Kidney glomerular epithelial cell (primary cell): ENCODE measurements at regions not wholly inside any gene's neighbourhood (a gene's known extent, or its start where the extent isn't known, plus 50 kb on each side); places are given as distances from the start of the nearest gene placed in this dataset.

Source experiments
- DNase-seq: peaks from one replicate; lab custom pipeline; 2025; lab: John Stamatoyannopoulos, UW

GRCh38 chr13:40384976-40385857, 281.2 kb downstream of the FOXO1 start:
- DNase-seq = no peak

DNA sequence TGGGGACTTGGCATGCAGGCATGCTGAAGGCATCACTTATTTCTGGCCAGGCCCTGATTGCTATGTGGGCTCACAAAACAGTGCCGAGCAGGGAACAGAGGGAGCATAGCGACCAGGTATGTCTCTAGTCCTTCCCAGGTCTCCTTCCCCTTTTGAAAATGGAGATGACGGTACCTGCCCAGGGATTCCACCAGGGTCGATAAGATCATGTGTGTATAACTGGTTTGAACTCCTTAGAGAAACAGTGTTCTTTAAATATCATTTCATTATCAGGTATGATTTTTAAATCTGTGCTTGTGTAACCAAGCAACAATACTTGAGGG, 280.6 kb downstream of the FOXO1 start:
- DNase-seq = no peak

DNA sequence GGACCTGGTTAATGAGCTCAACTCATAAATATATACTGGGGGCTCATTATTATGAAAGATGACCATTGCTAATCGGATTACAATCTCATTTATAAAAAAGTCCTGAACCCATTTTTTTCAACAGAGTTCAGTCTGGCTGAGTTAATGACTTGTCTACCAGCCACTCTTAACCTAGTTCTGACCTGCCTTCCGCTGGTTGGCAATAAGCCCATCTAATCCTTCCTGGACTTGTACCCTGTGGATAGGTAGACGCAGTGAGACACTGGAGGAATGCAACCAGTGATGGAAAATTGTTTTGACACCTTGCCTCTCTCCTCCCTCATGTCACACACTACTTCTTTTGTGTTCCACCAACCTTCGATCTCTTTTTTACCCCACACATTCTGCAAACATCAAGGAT, 279.9 kb downstream of the FOXO1 start:
- DNase-seq = no peak

GRCh38 chr13:40387775-40388174, 278.7 kb downstream of the FOXO1 start:
- DNase-seq = no peak

DNA sequence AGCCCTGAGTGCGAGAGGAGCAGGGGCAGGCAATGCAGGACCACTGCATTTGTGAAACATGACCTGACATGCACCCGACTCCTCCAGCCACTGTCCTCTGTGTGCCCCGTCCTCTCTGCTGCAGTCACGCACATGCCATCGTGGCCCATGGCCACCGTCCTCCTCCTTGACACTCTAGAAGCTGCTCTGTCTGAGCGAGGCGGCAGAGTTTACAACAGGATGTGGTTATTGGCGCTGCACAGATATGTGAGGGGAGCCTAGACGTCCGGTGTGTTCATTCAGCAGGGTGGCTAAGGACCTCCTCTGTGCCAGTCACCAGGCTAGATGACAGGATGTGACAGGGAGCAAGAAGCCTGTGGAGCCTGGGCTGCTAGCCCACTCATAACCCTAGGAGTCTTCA, 277.8 kb downstream of the FOXO1 start:
- DNase-seq = no peak

GRCh38 chr13:40389081-40389641, 277.3 kb downstream of the FOXO1 start:
- DNase-seq = no peak

- DNase-seq = no peak
These were observed 276.0 kb downstream of the FOXO1 start for GRCh38 chr13:40390401-40390916.

- no peak for DNase-seq
These were observed 274.7 kb downstream of the FOXO1 start for GRCh38 chr13:40391788-40392187.

GRCh38 chr13:40394304-40394985, 272.0 kb downstream of the FOXO1 start:
- no peak for DNase-seq

GRCh38 chr13:40398065-40398464, 268.4 kb downstream of the FOXO1 start:
- no peak for DNase-seq

GRCh38 chr13:40399756-40400155, 266.7 kb downstream of the FOXO1 start:
- no peak for DNase-seq

GRCh38 chr13:40401911-40402776, 264.3 kb downstream of the FOXO1 start:
- DNase-seq = peak; percentile 97

- DNase-seq = peak; percentile 71
These were observed 263.5 kb downstream of the FOXO1 start for GRCh38 chr13:40402931-40403431.

DNA sequence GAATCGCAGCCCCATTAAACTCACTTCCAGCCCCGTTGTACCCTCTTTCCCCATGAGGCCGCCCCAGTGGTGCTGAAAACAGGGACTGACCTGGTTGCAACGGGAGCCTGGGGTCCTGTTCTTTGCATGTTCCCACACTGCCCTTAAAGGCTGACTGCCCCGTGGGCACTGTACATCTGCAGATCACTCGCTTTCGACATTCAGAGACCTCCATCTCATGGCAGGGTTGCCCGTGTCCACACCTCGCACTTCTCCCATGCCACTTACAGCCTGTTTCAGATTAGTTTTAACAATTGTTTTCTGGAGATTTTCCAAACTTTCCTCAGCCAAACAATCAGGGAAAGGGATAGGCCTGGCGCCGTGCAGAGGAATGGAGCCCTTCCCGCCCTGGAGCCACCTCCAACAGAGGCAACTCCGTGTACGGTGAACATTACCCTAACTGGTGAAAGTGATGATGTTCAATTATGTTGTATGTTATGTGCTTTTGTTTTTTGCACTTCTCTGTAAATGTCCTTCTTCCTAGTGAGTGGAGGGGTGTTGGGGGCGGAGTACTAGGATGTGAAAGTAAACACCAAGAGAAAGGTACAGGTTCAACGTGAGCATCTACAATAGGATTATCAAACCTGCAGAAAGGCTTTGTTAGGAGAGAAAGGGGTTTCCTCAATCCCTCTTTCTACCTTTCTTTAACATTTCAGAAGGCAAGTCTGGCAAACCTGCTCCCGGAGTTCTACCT, 262.8 kb downstream of the FOXO1 start:
- no peak for DNase-seq

DNA sequence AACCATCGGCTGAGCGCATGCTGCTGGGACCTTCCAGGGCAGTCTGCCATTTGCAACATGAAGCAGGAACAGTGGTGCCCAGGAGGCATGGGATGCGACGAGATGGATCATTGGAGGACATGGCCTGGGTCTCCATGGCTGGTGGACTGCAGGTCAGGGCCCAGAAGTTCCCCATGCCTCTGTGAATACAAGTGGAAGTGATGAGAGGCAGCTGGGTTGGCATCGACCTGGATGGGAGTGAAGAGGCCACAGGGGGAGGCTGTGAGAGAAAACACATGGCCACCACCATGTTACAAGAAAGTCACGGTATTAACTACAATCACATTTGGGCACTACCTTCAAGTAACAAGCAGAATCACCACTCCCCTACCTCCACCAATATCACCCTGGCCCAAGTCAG, 262.0 kb downstream of the FOXO1 start:
- DNase-seq = no peak

DNA sequence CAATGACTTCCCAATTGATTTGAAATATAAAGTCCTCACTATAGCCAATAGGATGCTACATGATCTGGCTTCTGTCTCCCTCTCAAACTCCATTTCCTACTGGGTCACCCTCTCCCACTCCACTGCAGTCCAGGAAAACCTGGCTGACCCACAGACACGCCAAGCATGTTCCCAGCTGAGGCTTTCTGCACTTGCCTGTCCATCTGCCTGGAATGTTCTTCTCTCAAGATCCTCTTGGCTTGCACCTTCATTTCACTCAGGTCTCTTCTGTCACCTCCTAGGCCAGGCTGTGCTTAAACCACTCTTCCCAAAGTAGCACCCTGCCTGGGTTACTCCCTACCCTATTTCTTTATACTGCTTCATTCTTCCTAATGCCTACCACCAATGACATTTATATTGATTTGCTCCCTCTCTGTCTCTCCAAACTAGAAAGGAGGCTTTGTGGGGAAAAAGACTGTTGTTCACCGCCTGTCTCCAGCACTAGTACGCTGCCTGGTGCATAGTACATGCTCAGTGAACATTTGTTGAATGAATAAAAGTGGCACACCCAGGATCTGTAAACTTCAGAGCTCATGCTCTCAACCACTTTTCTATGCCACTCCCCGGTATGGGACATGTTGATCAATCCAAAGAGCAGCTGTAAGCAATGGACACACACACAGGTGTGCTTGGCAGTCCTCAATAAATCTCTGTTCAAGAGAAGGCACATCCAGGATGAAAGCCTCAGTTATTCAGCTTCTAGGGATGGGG, 261.3 kb downstream of the FOXO1 start:
- DNase-seq = no peak

- peak; percentile 34 for DNase-seq
These were observed 259.9 kb downstream of the FOXO1 start for GRCh38 chr13:40406405-40407120.

DNA sequence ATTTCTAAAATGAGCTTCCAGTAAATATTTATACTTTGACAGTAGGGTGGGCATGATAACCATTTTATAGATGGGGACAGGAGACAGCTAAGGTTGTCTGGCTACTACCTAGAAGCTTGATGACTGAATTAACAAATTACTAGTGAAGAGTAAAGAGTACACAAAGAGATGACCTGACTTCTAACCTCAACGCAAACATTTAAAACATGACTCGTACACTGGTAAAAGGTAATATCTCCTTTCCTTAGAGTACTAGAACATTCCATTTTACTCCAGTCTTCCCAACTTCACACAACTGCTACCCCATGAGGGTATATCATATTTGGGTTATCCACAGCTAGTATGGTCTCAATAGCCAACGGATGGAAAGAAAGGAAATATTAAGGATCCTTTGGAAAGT, 258.9 kb downstream of the FOXO1 start:
- DNase-seq = no peak

DNA sequence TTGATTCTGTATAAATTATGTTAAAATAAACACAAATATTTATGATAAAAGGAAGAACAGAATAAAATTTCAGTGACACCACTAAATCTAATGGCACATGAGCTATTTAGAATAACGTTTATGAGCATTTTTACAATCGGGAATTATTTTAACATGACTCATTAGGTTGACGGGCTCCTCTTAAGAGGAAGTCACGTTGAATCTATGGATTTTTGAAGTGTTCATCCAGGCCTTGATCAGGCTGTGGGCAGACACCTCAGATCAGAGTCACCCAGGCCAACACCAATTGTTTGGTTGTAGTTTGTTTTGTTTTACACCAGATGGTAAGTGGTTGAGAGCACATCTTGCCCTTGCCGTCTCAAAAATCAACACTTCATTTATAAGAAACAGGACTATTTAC, 257.8 kb downstream of the FOXO1 start:
- DNase-seq = no peak

GRCh38 chr13:40409278-40409677, 257.2 kb downstream of the FOXO1 start:
- DNase-seq = no peak
